ENCODE measurements at regions not wholly inside any gene's neighbourhood (a gene's known extent, or its start where the extent isn't known, plus 50 kb on each side); places are given as distances from the start of the nearest gene placed in this dataset.

DNA sequence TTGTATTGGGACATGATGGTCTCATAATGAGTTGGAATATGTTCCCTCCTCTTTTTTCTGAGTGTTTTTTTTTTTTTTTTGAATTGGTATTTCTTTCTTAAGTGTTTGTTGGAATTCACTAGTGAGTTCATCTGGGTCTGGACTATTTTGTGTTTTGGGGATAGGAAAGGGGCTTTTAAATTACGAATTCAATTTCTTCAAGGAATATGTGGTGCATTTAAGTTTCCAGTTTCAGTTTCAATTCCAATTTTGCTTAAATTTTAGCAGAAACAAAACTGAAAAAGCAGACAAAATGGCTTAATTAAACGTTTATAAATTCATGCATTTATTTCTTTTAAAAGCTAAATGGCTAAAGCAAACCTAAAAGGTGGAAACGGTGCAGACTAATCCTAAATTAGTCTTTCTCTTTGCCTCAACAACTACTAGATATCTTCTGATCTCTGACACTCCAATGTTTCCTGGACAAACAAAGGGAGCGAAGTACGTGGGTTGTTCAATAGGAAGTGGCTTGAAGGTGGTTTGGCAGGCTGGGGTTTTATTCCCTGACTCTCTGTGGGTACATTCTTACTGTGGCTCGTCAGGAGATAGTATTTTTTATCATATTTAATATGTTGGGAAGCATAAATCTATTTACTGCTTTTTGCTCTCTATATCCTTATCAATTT is 50.0 kb upstream of the CORO2B start:
- Mint-ChIP-seq H3K4me1 (no peaks in the 10 kb centered on the region), H3K27me3 (ENCODE audit: low read depth) (no peaks in the 10 kb centered on the region), H3K4me3 (no peak overlapping the region), H3K9me3 (peaks cover 2% of the 10 kb centered on the region), H3K27ac (ENCODE audit: unreplicated experiment) (no peak overlapping the region), H3K36me3 (ENCODE audit: low read depth) (no peaks in the 10 kb centered on the region)
- DNase-seq (ENCODE audit: low read depth, low spot score): no peak
- TF ChIP-seq, protein P1, sequence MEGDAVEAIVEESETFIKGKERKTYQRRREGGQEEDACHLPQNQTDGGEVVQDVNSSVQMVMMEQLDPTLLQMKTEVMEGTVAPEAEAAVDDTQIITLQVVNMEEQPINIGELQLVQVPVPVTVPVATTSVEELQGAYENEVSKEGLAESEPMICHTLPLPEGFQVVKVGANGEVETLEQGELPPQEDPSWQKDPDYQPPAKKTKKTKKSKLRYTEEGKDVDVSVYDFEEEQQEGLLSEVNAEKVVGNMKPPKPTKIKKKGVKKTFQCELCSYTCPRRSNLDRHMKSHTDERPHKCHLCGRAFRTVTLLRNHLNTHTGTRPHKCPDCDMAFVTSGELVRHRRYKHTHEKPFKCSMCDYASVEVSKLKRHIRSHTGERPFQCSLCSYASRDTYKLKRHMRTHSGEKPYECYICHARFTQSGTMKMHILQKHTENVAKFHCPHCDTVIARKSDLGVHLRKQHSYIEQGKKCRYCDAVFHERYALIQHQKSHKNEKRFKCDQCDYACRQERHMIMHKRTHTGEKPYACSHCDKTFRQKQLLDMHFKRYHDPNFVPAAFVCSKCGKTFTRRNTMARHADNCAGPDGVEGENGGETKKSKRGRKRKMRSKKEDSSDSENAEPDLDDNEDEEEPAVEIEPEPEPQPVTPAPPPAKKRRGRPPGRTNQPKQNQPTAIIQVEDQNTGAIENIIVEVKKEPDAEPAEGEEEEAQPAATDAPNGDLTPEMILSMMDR (conservative IDR thresholded peaks at IDR 0.05): no peak

All from neural crest cell (in vitro differentiated cells).